GM12801 (cell line): ENCODE measurements at regions not wholly inside any gene's neighbourhood (a gene's known extent, or its start where the extent isn't known, plus 50 kb on each side); places are given as distances from the start of the nearest gene placed in this dataset.

Experiments used
- TF ChIP-seq, protein P1 (sequence below): IDR thresholded peaks from one replicate; pipeline ENCODE4 v1.5.1; 2011; ENCODE audit warnings: control low read depth; ENCODE audit not compliant: insufficient read length; ENCODE audit errors: extremely low read depth

DNA sequence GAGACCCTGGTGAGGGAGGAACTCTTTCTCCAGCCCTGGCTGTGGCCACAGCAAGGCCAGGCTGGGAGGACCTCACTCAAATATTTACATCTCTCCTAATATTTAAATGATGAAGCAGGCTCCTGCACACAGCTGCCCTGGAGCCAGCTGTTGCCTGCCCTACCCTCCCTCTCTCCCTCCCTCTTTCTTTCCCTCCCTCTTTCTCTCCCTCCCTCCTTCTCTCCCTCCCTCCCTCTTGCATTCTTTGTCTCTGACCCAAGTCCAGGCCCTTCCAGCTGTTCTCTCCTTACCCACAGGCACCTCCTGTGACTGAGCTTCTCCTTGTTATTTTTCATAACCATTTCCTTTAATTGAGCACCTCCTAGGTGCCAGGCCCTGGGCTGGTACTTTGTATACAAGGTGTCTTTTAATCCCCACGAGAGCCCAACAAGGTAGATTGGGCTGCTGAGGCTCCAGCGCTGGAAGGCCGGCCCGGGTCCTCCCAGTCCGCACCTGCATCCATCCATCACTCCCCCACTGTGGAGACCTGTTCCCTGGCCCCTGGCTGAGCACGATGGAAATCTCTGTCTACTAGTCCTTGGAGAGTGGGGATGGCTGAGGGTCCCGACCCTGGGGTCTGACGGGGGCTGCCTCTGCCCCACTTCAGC is 242.3 kb downstream of the SEC14L1 start:
- TF ChIP-seq, protein P1, sequence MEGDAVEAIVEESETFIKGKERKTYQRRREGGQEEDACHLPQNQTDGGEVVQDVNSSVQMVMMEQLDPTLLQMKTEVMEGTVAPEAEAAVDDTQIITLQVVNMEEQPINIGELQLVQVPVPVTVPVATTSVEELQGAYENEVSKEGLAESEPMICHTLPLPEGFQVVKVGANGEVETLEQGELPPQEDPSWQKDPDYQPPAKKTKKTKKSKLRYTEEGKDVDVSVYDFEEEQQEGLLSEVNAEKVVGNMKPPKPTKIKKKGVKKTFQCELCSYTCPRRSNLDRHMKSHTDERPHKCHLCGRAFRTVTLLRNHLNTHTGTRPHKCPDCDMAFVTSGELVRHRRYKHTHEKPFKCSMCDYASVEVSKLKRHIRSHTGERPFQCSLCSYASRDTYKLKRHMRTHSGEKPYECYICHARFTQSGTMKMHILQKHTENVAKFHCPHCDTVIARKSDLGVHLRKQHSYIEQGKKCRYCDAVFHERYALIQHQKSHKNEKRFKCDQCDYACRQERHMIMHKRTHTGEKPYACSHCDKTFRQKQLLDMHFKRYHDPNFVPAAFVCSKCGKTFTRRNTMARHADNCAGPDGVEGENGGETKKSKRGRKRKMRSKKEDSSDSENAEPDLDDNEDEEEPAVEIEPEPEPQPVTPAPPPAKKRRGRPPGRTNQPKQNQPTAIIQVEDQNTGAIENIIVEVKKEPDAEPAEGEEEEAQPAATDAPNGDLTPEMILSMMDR = no peak

DNA sequence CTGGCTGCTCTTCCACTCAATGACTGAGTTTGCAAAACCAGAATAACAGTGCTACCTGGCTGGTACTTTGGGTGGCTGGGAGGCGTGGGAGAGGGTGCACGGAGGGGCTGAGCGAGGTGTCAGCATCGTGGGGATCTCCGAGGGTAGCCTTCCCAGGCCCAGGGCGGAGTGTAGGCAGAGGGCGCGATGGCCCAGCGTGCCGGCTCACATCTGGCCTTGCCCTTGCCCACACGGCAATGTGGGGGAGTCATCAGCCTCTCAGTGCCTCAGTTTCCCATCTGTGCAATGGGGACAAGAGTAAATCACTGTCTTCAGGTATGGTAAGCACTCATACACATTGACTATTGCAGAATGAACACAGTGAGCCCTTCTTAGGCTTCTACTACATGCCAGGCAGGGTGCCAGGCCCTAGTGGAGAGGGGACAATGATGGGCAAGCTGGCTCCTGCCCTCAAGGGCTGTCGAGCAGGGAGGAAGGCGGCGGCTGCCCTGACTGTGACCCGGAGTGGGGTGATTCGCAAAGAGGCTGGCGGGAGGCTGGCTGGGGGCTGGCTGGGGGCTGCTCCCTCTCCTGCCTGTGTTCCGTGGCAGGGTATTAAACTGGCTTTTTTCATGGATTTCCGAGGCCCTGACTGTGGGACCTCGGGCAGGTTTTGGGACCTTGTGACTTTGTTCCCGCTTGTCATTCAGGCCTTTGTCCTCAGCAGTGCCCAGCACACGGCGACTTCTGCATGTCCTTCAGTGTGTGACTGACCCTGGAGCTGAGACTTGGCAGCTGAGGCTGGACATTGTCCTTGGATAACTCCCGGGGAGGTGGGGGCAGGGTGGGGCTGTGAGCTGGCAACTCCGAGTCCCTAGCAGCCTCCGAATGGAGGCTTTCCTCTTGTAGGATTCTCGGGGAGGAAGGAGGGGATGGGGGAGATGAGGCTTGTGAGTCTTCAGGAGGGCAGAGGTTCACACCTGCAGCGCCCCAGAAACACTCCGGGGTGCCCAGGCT is 243.1 kb downstream of the SEC14L1 start:
- TF ChIP-seq, protein P1 = no peak

DNA sequence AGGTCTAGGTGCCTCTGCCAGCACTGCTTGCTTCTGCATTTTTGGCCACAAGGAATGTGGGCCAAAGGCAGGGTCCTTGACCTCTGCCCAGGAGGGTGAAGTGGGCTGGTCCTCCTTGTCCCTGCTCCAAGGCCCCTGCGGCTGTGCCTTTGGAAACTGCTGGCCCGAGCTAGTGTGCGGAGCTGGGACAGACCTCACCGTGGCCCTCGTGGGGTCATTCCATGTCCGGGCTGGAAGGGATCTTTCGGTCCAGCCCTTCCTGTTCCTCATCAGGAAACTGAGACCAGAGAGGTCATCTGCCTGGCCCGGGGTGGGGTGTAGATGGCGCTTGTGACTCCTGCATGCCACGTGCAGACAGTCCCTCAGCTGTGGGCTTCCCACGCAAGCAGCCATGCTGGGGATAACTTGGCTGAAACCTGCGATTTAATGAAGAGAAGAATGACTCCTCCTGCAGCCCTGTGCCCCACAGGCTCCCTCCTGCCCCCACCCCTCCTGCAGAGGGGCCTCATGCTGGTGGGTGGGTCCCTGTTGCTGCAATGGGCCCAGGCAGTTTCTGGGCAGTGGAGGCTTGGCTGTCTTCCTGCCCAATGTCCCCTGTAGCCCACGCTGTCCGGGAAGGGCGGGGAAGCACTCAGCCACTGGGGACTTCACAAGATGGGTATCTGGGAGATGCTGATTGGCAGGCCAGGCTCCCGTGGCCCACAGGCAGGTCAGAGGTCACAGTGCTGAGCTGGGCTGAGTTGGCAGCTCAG is 245.2 kb downstream of the SEC14L1 start:
- TF ChIP-seq, protein P1 = no peak

DNA sequence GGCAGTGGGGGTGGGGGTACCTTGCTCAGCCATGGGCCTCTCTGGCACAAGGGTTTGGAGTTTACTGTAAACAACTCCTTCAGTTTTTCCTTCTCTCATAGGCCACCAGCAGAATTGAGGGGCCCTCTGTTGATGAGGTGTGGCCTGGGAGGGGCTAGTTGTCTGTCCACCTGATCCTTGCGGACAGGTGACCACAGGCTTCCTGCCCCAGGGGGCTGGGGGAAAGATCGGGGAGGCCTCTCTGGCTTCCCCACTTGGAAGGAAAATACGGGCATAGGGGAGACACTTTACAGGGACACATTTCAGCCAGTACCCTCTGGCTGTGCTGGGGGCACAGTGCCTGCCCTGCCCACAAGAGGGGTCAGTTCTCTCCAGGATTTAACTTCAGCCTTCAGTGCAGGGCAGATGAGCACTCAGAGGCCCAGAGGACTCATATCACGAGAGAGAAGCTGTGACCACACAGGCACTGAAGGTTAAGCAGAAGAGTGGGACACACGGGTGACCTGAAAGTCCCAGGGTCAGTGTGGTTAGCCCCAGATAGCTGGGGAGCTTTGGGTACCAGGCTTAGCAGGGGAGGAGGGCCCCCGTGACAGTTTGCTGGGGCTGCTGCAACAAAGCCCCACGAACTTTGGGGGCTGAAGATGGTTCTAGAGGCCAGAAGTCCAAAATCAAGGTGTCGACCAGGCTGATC is 245.9 kb downstream of the SEC14L1 start:
- TF ChIP-seq, protein P1 = no peak

DNA sequence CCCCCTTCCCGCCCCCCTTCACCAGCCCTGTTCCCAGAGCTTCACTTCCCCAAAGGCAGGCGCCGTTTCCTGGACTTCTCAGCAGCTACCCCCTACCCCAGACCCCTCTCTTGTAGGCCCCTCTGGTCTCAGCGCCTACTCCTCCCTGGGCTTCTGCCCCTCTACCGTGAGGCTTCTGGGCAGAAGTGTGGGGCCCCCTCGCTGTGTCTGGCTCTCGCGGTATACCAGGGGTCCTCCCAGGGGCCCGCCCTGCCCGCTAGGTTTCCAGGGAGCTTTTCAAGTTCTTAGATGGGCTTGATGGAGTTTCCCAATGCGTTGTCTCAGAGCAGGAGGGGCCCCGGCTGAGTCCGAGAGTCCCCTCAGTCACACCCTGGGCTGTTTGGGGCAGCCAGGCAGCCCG is 247.1 kb downstream of the SEC14L1 start:
- TF ChIP-seq, protein P1 = no peak

DNA sequence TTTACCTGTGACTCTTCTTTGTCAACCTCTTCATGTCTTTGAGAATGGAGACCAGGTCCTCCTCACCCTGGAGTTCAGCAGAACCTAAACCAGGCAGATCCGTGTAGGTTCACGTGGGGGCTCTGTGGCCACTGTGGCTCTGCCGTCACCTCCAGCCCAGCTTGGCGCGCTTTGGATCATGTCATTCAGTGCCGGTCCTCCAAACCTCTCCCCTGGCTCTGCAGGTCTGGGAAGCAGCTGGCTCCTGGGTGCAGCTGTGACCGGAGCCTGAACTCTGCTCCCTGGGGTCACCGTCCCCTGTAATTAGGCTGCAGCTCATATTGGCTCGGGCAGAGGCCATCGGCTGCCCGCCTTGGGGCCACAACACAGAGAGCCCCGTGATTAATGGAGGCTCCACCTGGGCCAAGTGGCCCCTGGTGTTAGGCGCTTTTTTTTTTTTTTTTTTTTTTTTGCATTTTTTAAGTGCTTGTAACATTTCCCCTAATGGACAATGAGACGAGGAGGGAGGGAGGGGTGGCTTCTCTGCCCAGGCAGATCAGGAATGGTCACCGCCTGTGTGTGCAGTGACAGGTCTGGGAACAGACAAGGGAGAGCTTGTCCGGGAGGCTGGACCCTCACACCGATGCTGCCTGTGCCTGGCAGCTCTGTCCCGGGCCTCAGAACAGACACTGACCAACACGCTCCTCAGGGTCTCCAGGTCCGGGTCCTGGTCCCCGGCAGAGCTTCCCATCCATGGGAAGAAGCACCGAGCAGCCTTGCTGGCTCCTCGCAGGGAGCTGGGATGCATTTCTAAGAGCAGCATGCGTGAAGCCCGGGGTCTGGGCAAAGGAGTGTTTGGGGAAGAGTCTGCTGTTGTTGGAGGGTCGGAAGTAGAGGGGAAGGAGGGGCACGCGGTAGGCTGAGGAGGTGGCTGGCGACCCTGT is 247.9 kb downstream of the SEC14L1 start:
- TF ChIP-seq, protein P1 = no peak
